ENCODE measurements at regions not wholly inside any gene's neighbourhood (a gene's known extent, or its start where the extent isn't known, plus 50 kb on each side); places are given as distances from the start of the nearest gene placed in this dataset.
A peak's percentile ranks its signal among the peaks of the same experiment; 100 is the strongest.

DNA sequence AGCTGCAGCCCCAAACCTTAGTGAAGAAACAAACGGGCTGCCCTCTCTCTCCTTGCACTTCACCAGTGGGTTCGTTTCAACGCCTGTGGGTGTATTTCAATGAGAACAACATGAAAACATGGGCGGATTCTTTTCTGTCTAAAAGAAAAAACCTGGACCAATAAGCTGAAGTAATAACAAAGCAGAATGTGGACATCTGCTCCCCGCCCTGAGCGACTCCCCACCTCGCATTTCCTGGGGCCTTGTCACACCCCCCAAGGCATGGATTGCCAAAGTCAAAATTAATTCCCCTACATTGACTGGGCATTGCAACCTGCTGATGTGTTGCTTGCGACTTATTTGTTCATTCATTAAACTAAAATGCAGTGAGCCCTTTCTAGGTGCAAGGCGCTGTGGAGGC lies 142.9 kb downstream of the BCOR start:
- Mint-ChIP-seq H3K4me3 (ENCODE audit: low read depth, unreplicated experiment) (peak overlapping the region; percentile 17), H3K27me3 (ENCODE audit: unreplicated experiment) (no peaks in the 10 kb centered on the region), H3K4me1 (ENCODE audit: low read depth, unreplicated experiment) (peaks cover 27% of the 10 kb centered on the region), H3K9me3 (ENCODE audit: low read depth, unreplicated experiment) (no peaks in the 10 kb centered on the region), H3K36me3 (ENCODE audit: insufficient read depth, unreplicated experiment) (peaks cover 5% of the 10 kb centered on the region), H3K27ac (ENCODE audit: unreplicated experiment) (peak overlapping the region; percentile 63)
- CTCF ChIA-PET = interaction anchor here (1.1 to 1.5 kb wide), 2 partner anchors 8 to 19 kb away, joined by 3 to 4 read pairs; no protein-coding TSS in a partner anchor
- no peak for DNase-seq
- intact Hi-C loops (cut with micrococcal nuclease; ENCODE audit: unreplicated experiment) = loop anchor here (10.0 kb wide), 1 partner anchor 220 kb away; no protein-coding TSS in a partner anchor
- BruUV-seq (replicated peaks) = no TSS peak
- TF ChIP-seq, protein P1, sequence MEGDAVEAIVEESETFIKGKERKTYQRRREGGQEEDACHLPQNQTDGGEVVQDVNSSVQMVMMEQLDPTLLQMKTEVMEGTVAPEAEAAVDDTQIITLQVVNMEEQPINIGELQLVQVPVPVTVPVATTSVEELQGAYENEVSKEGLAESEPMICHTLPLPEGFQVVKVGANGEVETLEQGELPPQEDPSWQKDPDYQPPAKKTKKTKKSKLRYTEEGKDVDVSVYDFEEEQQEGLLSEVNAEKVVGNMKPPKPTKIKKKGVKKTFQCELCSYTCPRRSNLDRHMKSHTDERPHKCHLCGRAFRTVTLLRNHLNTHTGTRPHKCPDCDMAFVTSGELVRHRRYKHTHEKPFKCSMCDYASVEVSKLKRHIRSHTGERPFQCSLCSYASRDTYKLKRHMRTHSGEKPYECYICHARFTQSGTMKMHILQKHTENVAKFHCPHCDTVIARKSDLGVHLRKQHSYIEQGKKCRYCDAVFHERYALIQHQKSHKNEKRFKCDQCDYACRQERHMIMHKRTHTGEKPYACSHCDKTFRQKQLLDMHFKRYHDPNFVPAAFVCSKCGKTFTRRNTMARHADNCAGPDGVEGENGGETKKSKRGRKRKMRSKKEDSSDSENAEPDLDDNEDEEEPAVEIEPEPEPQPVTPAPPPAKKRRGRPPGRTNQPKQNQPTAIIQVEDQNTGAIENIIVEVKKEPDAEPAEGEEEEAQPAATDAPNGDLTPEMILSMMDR (IDR thresholded peaks at IDR 0.05; ENCODE audit: unreplicated experiment) = no peak

DNA sequence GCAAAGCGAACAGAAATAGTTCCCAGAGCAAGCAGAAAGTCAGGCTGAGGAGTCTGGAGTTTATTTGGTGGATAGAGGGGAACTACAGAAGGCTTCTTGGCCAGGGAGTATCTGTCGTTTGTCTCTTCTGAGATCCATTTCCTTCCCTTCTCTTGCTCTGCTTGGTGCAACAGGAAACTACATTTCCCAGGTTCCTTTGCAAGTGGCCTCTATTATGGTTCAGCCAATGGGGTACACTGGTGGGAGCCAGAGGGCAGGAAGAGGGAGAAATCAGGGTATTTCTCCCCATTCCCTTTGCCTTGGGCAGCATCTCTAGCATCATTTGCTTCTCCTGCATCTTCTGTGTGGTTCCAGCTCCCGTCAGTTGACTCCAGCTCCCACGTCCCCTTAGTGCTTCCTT lies 142.1 kb downstream of the BCOR start:
- H3K4me3 Mint-ChIP-seq (ENCODE audit: low read depth, unreplicated experiment) = peak overlapping the region; percentile 17
- peaks cover 5% of the 10 kb centered on the region for H3K36me3 Mint-ChIP-seq (ENCODE audit: insufficient read depth, unreplicated experiment)
- DNase-seq = no peak
- no TSS peak for BruUV-seq (replicated peaks)
- H3K27ac Mint-ChIP-seq (ENCODE audit: unreplicated experiment) = no peak overlapping the region
- H3K9me3 Mint-ChIP-seq (ENCODE audit: low read depth, unreplicated experiment) = no peaks in the 10 kb centered on the region
- no peaks in the 10 kb centered on the region for H3K27me3 Mint-ChIP-seq (ENCODE audit: unreplicated experiment)
- CTCF ChIA-PET = no interaction called here
- intact Hi-C loops (cut with micrococcal nuclease; ENCODE audit: unreplicated experiment) = loop anchor here (10.0 kb wide), 1 partner anchor 219 kb away; no protein-coding TSS in a partner anchor
- TF ChIP-seq, protein P1 (IDR thresholded peaks at IDR 0.05; ENCODE audit: unreplicated experiment) = no peak
- peaks cover 27% of the 10 kb centered on the region for H3K4me1 Mint-ChIP-seq (ENCODE audit: low read depth, unreplicated experiment)

DNA sequence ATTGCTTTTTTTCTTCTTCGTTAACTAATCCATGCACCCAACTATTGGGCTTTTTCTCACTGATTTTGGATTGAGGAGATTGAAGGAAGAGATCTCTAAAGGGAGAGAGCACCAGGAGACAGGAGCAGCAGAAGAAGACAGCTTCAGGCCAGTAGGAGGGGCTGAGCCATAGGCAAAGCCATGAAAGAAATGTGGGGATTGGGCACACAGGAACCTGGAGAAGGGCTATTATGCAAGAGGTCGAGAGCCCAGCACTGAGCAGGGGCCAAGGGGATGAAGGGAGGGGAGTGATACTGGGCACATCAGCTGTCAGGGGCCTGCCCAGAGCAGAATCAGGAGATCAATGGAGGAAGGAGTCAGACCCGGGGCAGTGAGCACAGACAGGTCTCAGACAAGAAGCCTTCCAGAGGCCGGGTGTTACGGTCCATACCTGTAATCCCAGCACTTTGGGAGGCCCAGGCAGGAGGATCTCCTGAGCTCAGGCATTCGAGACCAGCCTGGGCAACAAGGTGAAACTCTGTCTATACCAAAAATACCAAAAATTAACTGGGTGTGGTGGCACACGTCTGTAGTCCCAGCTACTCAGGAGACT lies 140.9 kb downstream of the BCOR start:
- Mint-ChIP-seq H3K4me1 (ENCODE audit: low read depth, unreplicated experiment) (peaks cover 35% of the 10 kb centered on the region), H3K9me3 (ENCODE audit: low read depth, unreplicated experiment) (no peaks in the 10 kb centered on the region), H3K27me3 (ENCODE audit: unreplicated experiment) (no peaks in the 10 kb centered on the region), H3K4me3 (ENCODE audit: low read depth, unreplicated experiment) (no peak overlapping the region), H3K27ac (ENCODE audit: unreplicated experiment) (no peak overlapping the region), H3K36me3 (ENCODE audit: insufficient read depth, unreplicated experiment) (peaks cover 5% of the 10 kb centered on the region)
- intact Hi-C loops (cut with micrococcal nuclease; ENCODE audit: unreplicated experiment) = loop anchor here (10.0 kb wide), 1 partner anchor 218 kb away; no protein-coding TSS in a partner anchor
- TF ChIP-seq, protein P1 (IDR thresholded peaks at IDR 0.05; ENCODE audit: unreplicated experiment) = no peak
- no peak for DNase-seq
- CTCF ChIA-PET = no interaction called here
- BruUV-seq (replicated peaks) = no TSS peak

DNA sequence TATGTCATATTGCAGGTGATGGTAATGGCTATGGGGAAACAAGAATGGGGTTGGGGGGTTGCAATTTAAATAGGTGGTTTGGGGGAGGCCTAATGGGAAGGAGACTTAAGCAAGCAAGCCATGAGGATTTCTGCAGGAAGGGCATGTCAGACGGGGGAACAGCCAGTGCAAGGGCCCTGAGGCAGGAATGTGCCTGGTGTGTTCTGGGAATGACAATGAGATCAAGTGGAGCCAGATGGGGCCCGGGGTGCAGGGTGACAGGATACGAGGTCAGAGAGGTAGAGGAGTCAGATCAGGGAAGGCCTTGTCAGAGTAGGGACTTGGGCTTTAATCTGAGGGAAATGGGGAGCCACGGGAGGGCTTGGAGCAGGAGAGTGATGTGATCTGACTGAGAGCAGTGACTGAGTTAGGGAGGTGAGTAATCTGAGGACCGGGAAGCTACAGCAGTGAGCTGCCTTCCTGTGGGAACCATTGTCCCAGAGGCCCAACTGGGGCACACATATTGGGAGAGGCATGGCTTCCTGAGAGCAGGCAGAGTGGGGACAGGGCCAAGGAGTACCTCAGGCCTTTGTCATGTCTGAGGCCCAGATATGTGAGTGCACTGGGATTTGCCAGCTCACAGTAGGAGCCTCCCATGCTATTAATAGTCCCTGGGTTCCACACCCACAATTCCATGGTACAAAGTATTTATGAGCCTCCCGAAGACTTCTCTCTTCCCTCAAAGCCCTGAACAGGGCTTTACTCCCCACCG lies 139.8 kb downstream of the BCOR start:
- Mint-ChIP-seq H3K27me3 (ENCODE audit: unreplicated experiment) (no peaks in the 10 kb centered on the region), H3K4me1 (ENCODE audit: low read depth, unreplicated experiment) (peaks cover 35% of the 10 kb centered on the region), H3K4me3 (ENCODE audit: low read depth, unreplicated experiment) (no peak overlapping the region), H3K27ac (ENCODE audit: unreplicated experiment) (no peak overlapping the region), H3K9me3 (ENCODE audit: low read depth, unreplicated experiment) (no peaks in the 10 kb centered on the region), H3K36me3 (ENCODE audit: insufficient read depth, unreplicated experiment) (peaks cover 5% of the 10 kb centered on the region)
- TF ChIP-seq, protein P1 (IDR thresholded peaks at IDR 0.05; ENCODE audit: unreplicated experiment) = no peak
- DNase-seq = no peak
- CTCF ChIA-PET = no interaction called here
- intact Hi-C loops (cut with micrococcal nuclease; ENCODE audit: unreplicated experiment) = loop anchor here (10.0 kb wide), 1 partner anchor 217 kb away; no protein-coding TSS in a partner anchor
- BruUV-seq (replicated peaks) = no TSS peak

All from Calu3 (cell line).